NCI-H1436 (cell line): ENCODE measurements at regions not wholly inside any gene's neighbourhood (a gene's known extent, or its start where the extent isn't known, plus 50 kb on each side); places are given as distances from the start of the nearest gene placed in this dataset.

Experiments used
- DNase-seq: peaks from one replicate; lab custom pipeline; 2025; lab: John Stamatoyannopoulos, UW

DNA sequence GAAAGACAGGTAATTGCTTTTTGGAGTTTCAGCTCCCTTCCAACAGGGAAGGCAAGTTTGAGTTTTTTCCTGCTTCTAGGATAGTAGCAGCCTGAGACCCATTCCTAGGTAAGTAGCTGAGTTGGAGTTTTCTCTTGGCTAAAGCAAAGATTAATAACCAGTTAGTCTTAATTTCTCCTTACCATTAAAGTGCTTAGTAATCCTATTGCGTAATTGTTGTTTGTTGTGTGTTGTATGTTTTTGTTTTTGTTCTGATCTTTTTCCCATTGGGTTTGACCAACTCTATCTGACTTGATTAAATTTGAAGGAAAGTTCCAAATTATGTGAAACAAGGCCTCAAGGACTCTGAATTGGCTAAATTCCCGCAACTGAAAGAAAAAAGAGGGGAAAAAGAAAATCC is 83.5 kb downstream of the TBX22 start:
- DNase-seq = no peak

GRCh38 chrX:80120335-80120734 is 105.8 kb downstream of the TBX22 start:
- DNase-seq = no peak

- no peak for DNase-seq
Measured at GRCh38 chrX:80138938-80139337, 124.4 kb downstream of the TBX22 start.

GRCh38 chrX:80139564-80139963 is 125.0 kb downstream of the TBX22 start:
- no peak for DNase-seq

DNA sequence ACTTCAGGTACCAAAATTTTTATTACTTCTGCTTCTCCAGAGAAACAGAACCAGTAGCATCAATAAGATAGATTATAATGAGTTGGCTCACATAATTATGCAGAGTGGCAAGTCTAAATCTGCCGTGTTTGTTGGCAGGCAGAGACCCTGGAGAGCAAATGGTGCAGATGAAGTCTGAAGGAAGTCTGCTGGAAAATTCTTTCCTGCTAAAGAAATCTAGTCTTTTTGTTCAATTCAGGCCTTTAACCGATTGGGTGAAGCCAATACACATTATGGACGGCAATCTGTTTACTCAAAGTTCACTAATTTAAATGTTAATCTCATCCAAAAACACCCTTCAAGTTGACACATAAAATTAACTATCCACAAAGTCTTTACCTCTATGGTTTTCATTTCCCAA is 156.0 kb downstream of the TBX22 start:
- no peak for DNase-seq

GRCh38 chrX:80173261-80173660 is 158.7 kb downstream of the TBX22 start:
- no peak for DNase-seq

DNA sequence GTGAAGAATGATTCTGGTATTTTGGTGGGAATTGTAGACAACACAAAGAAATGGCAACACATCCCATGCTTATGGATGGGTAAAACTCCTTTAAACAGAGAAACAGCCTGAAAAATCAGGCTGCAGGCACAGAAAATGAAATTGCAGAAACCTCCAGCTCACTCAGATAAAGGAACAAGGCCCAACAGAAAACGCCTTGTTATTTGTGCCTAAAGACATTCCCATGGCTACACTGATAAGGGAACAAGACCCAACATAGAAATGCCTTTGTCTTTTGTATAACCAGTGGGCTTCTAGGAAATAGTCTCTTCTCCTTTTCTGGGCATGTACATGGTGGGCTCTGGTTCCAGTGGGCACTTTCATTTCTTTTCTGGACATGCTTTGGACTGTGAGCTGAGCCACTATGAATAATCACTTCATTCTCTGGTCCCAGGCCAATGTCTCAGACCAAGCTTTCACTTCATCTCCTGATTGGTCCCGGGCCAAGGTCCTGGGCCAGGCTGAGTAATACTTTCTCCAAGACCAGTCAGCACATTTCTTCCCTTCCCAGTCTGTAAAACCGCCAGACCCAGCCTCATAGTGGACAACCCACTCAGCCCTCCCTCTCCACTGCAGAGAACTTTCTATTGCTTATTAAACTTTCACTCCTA is 160.5 kb downstream of the TBX22 start:
- no peak for DNase-seq

DNA sequence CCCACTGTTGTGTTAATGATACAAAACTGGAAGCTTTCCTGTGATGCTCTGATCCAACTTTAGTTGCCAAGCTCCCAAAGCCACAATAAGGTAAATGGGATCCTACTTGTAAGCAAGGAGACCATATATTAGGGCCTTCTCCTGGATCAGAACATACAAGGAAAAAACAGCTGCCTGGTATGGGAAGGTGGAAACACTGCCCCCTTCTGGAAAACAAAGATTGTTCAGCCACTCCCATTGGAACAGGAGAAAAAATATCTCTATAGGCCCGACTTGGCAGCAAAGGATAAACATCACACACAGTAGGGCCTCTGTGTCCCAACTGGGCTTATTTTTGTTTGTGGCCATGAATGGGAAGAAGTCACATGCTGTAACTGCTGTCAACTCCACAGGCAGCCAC is 166.5 kb downstream of the TBX22 start:
- no peak for DNase-seq

DNA sequence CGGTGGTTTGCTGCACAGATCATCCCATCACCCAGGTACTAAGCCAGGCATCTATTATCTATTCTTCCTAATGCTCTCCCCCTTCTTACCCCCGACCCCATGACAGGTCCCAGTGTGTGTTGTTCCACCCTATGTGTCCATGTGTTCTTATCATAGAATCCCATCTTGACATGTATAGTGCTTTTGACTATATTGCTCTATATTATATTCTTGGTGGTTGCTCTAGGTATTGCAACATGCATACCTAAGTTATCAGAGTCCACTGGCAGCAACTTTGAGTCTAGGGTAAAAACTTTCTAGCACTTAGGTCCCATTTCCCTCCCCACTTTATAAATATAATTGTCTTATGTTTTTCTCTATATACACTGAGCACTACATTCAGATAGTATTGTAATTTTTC is 170.3 kb downstream of the TBX22 start:
- no peak for DNase-seq

DNA sequence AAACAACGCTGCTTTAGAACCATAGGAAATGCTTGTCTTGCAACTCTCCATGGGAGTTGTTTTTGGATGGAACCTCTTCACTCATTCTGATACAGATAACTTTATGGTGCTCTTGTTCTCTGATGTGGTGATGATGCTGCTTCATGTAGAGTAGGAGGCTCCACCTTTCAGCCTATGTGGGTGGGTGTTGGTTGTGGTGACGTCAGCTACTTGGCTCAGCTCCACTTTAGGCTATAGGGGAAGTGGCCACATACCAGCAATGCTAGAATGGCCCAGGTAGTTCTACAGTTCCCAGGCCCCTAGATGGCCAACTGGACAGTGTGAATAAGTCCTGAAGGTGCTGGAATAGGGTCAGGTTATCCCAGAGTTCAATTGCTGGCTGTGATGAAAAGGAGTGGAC is 192.1 kb downstream of the TBX22 start:
- DNase-seq = no peak

- DNase-seq = no peak
Measured at GRCh38 chrX:80207327-80207726, 192.8 kb downstream of the TBX22 start.

DNA sequence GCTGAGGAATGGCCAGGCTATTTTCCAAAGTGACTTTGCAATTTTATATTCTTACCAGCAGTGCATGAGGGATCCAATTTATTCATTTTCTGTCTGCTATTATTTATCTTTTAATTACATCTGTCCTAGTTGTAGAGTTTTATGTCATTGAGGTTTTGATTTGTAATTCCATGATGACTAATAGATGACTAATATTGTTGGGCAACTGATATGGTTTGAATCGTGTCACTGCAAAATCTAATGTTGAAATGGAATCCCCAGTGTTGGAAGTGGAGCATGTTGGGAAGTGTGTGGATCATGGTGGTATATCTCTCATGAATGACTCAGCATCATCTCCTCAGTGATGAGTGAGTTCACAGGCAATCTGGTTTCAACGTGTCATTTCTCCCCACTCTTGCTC is 201.5 kb downstream of the TBX22 start:
- no peak for DNase-seq

DNA sequence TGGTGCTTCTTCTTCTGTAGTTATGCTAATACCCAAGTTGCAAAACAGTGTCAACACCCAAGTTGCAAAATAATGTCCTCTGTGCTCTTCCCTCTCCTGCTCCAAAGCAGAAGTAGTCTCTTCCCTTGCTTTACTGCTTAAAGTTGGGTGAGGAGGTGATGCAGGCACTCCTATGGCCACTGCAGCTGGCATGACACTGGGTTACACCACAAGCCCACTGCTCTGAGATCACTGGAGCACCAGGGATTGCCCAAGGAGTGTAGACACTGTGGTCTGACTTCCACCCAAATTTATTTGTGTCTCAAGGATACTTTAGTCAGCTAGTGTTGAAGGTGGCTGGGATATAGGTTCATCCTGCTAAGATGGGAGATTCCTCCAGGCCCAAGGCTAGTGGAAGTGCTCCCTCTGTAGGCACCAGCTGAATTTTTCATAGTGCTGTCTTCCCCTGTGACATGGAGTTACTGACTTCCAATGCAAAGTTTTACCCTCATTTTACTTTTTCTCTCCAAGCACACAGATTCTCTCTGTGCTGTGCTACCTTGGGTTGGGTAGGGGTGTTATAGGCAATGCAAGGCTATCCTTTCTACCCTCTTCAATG is 196.2 kb upstream of the TENT5D start:
- DNase-seq = no peak

GRCh38 chrX:80229626-80230025 is 190.6 kb upstream of the TENT5D start:
- no peak for DNase-seq

DNA sequence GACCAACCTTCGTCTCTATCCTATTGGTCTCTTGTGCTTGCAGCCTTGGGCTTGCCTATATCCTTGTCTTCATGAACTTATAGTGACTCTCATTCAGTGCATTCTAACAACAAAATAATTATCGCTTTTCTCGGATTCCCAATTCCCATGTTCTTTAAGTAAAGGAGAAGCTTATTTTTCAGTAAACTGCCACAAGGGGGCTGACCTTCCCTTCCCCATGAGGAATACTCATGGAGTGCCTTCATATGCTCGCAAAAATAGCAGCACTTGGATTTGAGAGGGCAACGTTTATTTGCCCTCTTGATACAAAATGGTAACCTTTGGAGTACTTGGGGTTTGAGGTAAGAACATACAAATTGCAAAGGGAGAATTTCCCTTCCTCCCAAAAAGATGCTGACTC is 183.2 kb upstream of the TENT5D start:
- no peak for DNase-seq

DNA sequence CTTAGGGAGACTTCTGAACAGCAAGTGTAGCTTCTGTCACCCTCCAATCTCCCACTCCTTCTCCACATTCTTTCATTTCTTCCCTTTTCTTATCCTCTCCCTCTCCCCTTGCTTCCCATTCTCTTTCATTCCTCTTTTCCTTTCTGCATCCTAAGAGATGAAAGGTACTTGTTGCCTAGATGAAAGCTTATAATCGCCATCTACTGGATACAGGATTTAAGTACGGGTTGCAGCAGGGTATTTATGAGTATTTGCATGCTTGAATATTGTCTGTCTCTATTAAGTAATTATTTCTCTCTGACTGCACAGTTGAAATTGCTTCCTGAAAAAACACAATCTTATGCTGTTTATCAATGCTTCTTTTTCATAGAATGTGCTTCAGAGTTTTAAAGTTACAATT is 174.0 kb upstream of the TENT5D start:
- no peak for DNase-seq

DNA sequence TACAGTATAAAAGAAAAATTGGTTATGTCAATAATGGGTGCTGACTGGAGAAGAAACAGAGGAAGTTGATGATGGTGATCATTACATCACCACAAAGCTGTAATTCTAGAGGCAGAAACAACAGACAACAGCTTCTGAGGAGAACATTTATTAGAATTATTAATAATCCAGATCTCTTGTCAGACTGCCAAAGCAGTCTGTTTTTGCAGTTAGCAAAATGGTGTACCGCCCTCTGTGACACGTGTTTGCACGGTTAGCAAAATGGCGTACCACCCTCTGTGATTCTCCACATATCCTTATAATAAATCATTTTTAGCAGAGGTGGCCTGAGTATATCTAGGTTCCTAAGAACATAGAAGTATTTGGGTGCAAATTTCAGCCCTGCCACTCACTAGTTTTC is 154.0 kb upstream of the TENT5D start:
- no peak for DNase-seq

- no peak for DNase-seq
Measured at GRCh38 chrX:80266979-80267378, 153.3 kb upstream of the TENT5D start.

- no peak for DNase-seq
Measured at GRCh38 chrX:80267790-80268189, 152.5 kb upstream of the TENT5D start.

DNA sequence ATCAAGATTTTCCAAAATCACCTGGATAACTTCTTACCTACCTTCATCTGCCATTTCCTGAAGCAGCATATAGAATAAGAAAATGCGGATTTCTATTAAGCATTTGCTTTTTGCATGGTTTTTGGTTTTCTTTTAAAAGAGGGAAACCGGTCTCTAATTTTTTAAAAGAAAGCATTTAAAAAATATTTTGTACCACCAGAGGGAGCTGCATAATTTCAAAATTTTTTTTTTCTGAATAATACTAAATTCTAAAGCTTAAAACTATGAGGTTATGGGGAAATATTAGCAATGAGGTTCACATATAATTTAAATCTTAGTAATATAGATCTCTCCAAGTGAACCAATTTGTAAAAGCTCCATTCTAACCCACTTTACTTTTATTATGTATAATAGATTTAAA is 137.7 kb upstream of the TENT5D start:
- no peak for DNase-seq

- peak; percentile 5 for DNase-seq
Measured at GRCh38 chrX:80285131-80285773, 135.0 kb upstream of the TENT5D start.

- DNase-seq = no peak
Measured at GRCh38 chrX:80290834-80291233, 129.4 kb upstream of the TENT5D start.

GRCh38 chrX:80293354-80293753 is 126.9 kb upstream of the TENT5D start:
- no peak for DNase-seq

- DNase-seq = no peak
Measured at GRCh38 chrX:80306007-80306406, 114.2 kb upstream of the TENT5D start.
